ENCODE measurements at regions not wholly inside any gene's neighbourhood (a gene's known extent, or its start where the extent isn't known, plus 50 kb on each side); places are given as distances from the start of the nearest gene placed in this dataset.

GRCh38 chr13:40152145-40152544, 496.7 kb downstream of the COG6 start:
- DNase-seq: no peak

DNA sequence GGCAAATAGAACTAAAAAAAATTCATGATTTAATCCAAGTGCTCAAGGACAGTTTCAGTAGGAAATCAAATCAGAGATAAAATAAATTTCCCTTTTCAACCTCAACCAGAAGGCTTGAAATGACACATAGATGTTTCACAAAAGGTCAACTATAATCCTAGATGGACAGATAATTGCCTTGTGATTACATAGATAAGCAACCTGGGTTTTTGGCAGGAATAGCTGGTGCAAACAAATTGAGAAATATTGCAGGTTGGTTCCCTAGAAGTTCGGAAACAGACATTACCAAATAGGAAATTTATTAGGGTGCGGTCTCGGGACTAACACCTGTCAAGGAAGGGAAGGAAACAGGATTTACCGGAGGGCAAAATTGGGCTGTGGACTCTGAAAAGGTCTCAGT, 497.5 kb downstream of the COG6 start:
- DNase-seq: no peak

GRCh38 chr13:40153516-40153915, 498.1 kb downstream of the COG6 start:
- no peak for DNase-seq

- DNase-seq: no peak
Measured at GRCh38 chr13:40155201-40155600, 499.7 kb downstream of the COG6 start.

GRCh38 chr13:40158218-40158617, 502.8 kb downstream of the COG6 start:
- no peak for DNase-seq

DNA sequence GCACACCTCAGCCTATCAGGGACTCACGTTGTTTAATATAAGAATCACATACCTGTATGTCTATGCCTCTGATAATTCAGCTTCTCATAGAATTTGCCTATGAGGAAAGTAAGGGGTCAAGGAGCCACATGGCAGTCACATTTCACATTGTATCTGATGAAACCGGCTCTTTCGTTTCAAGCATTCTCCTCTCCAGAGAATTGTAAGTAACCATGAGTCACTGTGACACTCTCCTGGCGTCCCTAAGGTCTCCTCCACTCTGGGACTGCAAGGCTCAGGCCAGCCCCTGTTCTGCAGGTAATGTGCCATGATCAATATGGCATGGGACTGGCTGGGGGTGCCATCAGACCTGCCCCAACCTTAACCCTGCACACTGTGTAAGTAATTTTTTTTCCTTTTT, 503.3 kb downstream of the COG6 start:
- no peak for DNase-seq

- no peak for DNase-seq
Measured at GRCh38 chr13:40159736-40160135, 504.3 kb downstream of the COG6 start.

- DNase-seq: no peak
Measured at GRCh38 chr13:40160618-40161350, 505.3 kb downstream of the COG6 start.

- DNase-seq: no peak
Measured at GRCh38 chr13:40161351-40161810, 505.1 kb downstream of the FOXO1 start.

GRCh38 chr13:40161931-40162330, 504.5 kb downstream of the FOXO1 start:
- DNase-seq: no peak

DNA sequence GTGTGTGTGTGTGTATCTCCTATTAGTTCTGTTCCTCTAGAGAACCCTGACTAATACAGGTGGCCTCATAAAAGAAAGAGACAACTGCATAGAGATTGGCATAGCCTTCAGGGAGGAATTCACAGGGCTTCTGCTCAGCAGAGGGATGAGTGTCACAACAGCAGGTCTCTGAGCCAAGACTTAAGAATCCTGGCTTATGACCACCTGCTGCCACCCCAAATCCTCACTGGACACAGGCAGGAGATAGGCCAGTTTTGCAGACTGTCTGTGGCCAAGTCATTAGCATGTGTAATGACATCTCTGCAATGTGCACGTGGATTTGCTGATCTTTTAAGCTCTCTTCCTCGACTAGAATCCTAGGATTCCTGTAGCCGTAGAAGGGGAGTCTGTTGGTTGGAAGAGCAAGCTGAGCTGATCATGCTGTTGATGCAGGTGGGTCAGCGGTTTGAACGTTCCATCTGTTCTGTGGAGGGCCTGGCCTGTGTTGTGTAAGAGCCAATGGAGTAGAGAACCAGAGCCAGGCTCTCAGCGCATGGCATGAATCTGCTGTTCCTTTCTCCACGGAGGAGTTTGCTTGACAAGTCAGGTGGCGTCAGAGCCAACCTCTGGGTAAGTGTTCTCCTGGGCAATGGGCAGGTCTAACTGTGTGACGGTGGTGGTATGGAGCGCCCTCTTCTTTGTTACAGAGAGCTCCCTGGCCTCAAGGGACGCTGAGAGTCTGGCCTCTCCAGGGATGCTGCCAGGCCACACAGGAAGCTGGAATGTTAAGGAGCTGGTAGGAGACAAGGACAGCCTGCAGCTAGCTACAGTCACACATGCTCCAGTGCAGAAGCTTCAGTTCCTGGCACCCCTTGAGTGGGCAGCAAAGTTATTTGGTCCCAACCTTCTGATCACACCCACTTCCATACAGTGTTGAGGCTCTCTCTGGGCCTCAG, 503.1 kb downstream of the FOXO1 start:
- no peak for DNase-seq

DNA sequence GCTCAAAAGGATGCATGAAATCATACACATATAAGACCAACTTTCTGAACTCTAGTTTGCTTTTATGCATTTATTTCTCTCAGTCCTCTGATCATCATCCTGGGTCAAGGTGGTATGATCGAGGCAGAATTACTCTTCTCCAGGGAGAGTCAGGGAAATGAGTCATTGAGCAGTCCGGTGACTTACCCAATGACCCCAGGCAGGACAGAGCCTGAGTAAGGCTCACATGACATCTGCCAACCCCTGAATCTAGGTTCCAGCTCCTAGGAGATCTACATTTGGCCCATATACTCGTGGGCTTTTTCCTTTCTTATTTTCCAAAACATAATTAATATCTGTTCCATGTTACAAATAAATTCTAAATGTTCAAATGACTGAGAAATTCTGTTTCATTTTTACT, 502.3 kb downstream of the FOXO1 start:
- DNase-seq: no peak

GRCh38 chr13:40165316-40165932, 501.0 kb downstream of the FOXO1 start:
- no peak for DNase-seq

GRCh38 chr13:40167327-40167726, 499.1 kb downstream of the FOXO1 start:
- no peak for DNase-seq

GRCh38 chr13:40168425-40169166, 497.8 kb downstream of the FOXO1 start:
- DNase-seq: no peak

DNA sequence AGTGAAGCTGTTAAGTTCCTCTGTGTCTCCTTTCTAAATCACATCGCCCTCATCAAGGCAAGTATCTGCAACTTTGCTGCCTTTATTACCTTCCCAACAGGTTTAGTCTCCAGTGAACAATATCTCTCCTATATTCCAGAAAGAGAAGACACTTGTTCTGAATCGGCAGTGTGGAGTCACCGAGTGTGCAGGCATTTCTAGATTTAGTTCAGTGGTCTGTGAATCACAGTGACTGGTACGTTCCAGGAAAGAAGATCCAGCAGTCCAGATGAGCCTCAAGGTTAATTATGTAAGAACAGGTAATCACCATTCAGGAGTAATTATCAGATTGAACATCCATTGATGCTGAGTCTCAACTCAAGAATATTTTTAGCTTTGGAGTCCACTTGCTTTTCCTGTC, 497.0 kb downstream of the FOXO1 start:
- DNase-seq: no peak

GRCh38 chr13:40170091-40170490, 496.4 kb downstream of the FOXO1 start:
- no peak for DNase-seq

- DNase-seq: no peak
Measured at GRCh38 chr13:40170982-40171381, 495.5 kb downstream of the FOXO1 start.

DNA sequence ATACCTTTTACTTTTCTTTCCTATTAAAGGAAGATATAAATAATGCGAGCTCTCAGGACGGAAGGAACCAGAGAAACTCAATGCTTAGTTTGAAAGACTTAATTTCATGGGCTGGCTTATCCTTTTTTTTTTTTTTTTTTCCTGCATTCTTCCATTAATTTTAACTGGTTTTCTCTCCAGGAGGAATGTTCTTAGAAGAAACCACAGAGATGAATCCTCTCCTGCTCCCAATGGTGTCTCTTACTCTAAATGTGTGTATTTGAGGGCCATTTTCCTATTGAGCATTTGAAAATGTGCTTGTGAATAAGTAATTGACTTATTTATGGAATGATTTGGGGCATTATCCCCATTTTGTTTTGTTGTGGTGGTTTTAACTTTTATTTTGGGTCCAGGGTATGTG, 494.9 kb downstream of the FOXO1 start:
- DNase-seq: no peak

GRCh38 chr13:40172149-40172591, 494.3 kb downstream of the FOXO1 start:
- no peak for DNase-seq

GRCh38 chr13:40172878-40173277, 493.6 kb downstream of the FOXO1 start:
- peak; percentile 33 for DNase-seq

- DNase-seq: no peak
Measured at GRCh38 chr13:40175639-40176038, 490.8 kb downstream of the FOXO1 start.

DNA sequence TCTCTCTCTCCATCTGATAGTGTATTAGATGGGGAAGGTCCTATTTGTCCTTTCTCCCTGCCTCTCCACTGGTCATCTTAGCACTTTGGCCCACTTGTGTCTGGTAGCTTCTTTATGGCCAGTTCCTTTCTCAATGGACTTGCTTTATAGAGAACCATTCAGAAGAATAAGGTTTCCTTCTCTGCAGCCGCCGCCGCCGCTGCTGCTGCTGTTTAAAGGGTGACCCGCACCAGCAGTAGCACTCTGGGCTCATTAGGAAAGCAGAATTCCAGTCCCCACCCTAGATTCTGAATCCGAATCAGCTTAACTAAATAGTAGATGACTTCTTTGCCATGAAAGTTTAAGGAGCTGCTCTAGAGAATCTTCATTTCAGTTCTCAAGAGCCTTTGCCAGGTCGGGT, 490.2 kb downstream of the FOXO1 start:
- no peak for DNase-seq

Data from NCI-H1105 (cell line).